GM19395 (cell line): ENCODE measurements at regions not wholly inside any gene's neighbourhood (a gene's known extent, or its start where the extent isn't known, plus 50 kb on each side); places are given as distances from the start of the nearest gene placed in this dataset.

Experiments used
- ATAC-seq: cut with Tn5 transposase; IDR thresholded peaks from one replicate; pipeline ENCODE4 v1.9.1; 2021; ENCODE audit warnings: mild to moderate bottlenecking, moderate library complexity; ENCODE audit not compliant: unreplicated experiment

GRCh38 chr1:188359315-188359714 is 1530.6 kb downstream of the PLA2G4A start:
- ATAC-seq = no peak

DNA sequence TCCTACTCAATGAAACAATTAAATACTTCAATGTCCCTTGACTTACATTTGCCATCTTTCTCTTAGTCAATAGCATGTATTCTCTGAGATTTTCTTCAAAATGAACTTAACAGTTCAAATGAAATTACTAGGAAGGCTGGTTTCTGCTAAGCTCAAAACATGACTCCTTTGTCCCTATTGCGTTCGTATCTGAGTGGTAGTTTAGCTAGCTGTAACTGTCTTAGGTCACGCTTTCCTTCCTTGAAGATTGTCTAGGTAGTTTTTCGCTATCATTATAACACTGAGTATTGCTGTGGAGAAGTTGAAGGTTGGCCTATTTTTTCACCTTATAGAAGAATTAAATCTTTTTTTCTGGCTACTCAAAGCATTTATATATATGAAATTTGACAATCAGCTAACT is 1535.2 kb downstream of the PLA2G4A start:
- ATAC-seq = no peak

DNA sequence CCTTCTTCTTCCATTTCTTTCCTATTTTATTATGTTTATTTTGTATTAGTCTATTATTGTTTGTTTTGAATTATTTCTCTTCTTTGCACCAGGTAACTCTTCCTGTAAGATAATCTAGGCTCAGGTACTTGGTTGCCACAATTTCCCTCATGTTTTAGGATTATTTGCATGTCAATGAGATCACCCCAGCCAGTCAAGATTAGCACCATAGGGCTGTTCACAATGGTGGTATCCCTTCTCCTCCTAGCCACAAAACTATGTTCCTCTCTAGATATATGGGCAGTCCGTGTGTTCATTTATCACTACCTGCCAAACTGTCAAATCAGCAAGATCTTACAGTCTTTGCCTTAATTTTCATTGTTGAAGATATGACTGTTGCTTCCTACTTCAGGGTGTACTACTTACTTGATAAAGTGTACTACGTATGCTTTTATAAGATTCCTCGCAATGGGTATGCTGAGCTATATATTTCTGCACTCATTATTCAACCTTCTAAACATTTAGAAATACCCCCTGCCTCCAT is 1536.2 kb downstream of the PLA2G4A start:
- no peak for ATAC-seq

DNA sequence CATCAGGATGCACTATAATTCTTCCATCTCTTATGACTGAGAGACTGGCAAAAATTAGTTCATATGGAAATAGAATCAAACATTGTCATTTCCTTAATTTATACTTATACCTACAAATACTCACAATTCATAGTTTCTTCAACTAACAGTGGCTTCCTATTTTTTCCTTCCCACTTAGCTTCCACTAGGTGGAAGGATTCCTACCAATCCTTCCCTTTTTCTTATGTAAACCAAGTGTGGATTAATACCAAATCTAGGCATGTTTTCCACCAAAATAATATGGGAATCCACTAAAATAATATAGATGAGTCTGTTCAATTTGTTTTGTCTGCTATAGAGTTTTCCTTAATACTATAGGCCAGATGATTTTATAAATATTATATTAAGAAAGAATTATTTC is 1537.1 kb downstream of the PLA2G4A start:
- ATAC-seq = no peak

DNA sequence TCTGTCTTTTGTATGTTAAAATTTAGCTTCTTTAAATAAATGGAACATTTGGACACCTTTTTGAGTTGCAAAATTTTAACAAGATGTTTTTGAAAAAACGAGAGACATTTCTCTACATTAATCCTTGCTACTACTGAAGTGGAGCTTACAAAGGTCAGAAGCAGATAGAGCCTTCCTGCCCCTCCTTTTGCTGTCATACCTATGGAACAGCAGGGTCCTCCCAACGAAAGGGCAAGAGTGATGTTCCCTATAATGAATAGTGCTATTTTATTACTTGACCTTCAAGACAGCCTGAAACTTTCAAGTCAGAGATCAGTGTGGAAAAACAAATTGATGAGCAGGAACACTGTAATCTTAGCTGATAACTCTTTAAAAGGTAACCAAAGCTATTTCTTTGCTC is 1538.9 kb downstream of the PLA2G4A start:
- ATAC-seq = no peak

- no peak for ATAC-seq
These were observed 1542.6 kb downstream of the PLA2G4A start for GRCh38 chr1:188371295-188371806.

GRCh38 chr1:188372821-188373220 is 1544.1 kb downstream of the PLA2G4A start:
- ATAC-seq = no peak

- ATAC-seq = no peak
These were observed 1554.1 kb downstream of the PLA2G4A start for GRCh38 chr1:188382851-188383250.

GRCh38 chr1:188386161-188386560 is 1557.4 kb downstream of the PLA2G4A start:
- no peak for ATAC-seq

GRCh38 chr1:188386666-188387065 is 1557.9 kb downstream of the PLA2G4A start:
- ATAC-seq = no peak

GRCh38 chr1:188394677-188395076 is 1565.9 kb downstream of the PLA2G4A start:
- ATAC-seq = no peak

- ATAC-seq = no peak
These were observed 1568.8 kb downstream of the PLA2G4A start for GRCh38 chr1:188397521-188397920.

- ATAC-seq = no peak
These were observed 1574.2 kb downstream of the PLA2G4A start for GRCh38 chr1:188402986-188403385.

DNA sequence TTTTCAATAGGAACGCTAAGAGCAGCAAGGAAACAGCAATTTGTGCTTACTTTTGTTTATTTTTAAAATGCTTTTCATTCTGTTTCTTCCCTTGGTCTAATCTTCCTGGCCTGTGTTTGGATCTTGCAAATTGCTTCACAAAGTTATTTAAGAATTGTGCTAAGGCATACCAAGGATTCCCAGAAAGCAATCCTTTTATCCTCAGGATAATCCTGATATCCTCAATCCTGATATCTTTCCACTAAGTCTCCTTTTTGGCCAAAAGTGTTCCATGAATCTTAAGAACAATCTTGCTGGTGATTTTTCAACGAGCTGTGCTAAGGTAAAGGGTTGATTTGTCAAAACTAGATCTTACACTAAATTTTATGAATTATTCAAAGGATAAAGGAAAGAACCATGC is 1577.9 kb downstream of the PLA2G4A start:
- ATAC-seq = no peak

DNA sequence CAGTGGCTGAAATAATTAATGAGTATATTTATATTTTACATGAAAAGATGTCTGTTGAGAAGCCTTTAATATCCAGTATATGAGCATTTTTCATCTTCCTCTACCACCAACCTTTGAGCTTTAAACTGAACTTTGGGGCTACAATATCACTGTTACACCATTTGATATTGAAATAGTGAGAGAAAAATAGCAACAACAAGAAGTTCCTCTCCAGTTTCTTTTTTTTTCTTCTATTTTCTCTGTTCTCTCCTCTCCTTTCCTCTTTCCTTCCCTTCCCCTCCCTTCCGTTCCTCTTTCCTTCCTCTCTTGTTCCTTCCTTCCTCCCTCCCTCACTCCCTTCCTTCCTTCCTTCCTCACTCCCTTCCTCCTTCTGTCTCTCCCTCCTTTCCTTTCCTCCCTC is 1591.4 kb downstream of the PLA2G4A start:
- no peak for ATAC-seq

DNA sequence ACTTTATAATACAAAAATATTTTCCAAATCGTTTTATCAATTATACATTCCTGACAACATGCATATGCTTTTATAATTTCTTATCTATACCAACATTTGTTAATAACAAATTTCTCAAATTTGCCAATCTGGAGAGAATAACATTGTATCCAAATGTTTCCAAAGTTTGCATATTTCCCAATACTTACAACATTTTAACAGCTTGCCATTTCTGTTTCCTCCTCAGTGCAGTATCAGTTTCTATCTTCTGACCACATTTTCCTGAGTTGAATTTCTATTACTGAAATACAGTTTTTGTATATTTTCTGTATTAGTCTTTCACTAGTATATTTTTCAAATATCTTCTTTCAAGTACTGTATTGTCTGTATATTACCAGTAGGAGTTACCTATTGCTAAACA is 1594.3 kb downstream of the PLA2G4A start:
- no peak for ATAC-seq

- ATAC-seq = no peak
These were observed 1595.4 kb downstream of the PLA2G4A start for GRCh38 chr1:188424176-188424575.

DNA sequence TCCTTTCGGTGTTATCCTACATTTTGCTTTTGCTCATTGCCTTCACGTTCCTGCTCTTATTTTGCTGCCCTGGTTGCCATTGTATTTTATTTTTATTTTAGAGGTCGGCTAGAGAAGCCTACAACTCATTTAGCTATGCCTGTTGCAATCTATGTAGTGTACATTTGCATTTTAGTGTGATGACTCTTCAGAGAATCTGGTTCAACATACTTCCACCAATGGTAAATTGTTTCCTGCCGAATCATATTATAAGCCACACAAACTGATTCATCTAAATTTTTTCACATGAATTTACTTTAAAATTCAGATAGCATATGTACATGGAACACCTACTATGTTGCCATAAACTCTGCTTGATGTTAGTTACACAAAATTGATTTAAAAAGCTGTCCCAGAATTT is 1596.9 kb downstream of the PLA2G4A start:
- ATAC-seq = no peak

- no peak for ATAC-seq
These were observed 1597.8 kb downstream of the PLA2G4A start for GRCh38 chr1:188426561-188426960.

DNA sequence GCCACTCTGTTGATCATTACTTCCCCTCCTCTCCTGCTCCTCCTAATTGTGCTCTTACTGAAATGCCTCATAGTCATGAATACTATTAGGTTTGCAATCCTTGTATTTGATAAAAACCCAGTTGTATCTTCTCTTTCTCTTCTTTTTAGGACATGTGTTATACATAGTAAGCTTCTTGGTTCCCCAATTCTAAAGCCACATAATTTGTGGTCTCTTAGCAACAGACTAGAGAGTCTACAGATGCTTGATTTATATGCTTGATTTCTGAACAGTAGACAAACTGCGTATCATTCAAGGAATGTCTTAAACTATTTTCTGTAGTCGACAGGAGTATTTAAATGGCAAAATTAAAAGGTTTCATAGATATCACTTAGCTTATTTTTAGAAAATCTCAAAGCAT is 1598.9 kb downstream of the PLA2G4A start:
- no peak for ATAC-seq

GRCh38 chr1:188429386-188429785 is 1600.6 kb downstream of the PLA2G4A start:
- no peak for ATAC-seq

DNA sequence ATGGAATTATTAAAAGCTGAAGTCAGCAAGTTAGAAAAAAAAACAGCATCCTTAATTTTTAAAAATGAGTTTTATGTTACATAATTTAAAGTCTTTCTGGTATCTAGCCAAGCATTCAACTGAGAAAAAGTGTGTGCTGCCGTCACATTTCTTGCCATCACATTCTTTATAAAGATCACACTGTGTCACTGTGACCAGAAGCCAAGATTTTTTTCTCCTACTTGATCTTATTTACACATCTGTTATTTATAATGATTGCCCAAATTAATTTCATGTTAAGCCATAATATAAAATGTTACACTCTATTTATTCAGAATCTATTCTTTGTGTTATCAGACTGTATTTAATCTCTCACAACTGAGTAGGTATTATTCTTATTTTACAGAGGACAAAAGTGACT is 1603.7 kb downstream of the PLA2G4A start:
- no peak for ATAC-seq

DNA sequence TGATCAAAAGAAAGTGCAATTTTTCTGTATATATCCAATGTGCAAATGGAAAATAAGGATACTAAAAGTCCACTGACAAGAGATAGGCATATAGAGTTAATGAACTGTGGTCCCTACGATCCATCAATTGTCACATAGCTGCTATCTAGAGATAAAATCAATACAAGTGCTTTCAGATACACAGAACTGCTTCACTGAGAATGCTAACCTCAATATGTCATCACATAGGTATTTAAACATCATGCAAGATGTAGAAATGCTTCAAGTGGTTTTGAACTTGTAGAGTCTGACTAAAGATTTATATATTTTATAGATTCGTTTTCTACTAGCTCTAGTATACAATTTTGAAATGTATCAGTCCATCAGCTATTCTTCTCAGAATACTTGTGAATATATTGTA is 1604.7 kb downstream of the PLA2G4A start:
- no peak for ATAC-seq
